ENCODE measurements at regions not wholly inside any gene's neighbourhood (a gene's known extent, or its start where the extent isn't known, plus 50 kb on each side); places are given as distances from the start of the nearest gene placed in this dataset.

DNA sequence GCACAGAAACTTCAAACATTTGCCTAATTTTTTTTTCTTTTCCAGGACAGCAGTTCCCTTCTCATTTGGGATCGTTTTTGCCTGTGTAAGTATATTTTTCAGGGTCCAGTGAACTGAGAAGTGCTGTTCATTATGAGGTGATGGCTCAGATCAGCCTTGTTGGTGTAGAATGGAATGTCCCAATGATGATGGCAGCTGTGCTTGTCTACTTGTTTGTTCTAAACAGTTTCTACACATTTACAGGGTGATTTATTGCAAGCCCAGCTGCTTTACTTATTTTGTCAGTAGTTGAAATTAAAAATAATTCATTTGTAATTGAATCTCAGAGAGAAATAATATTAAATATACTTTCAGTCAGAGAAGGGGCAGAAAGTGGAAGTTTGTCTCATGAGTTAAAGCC lies 337.6 kb upstream of the SEMA6A start:
- no peak overlapping the region for H2AFZ ChIP-seq (ENCODE audit: low read depth, low read length)
- H3K9me3 ChIP-seq (ENCODE audit: low read length): no peaks in the 10 kb centered on the region
- no peaks in the 10 kb centered on the region for H3K36me3 ChIP-seq (ENCODE audit: insufficient read depth, low read length)
- no peaks in the 10 kb centered on the region for H3K79me2 ChIP-seq (replicated peaks; ENCODE audit: insufficient read depth, low read length)
- no peak overlapping the region for H3K27ac ChIP-seq (ENCODE audit: low read length)
- H3F3A ChIP-seq (ENCODE audit: insufficient read depth, low read length, poor library complexity, severe bottlenecking): no peaks in the 10 kb centered on the region
- H3K4me3 ChIP-seq (ENCODE audit: low read length): no peak overlapping the region
- no peak overlapping the region for H3K4me2 ChIP-seq (ENCODE audit: low read length)
- H3K9me2 ChIP-seq (ENCODE audit: insufficient read depth, low read length): no peaks in the 10 kb centered on the region
- H4K20me1 ChIP-seq (ENCODE audit: insufficient read depth): no peaks in the 10 kb centered on the region
- no peak for TF ChIP-seq EZH2 (IDR thresholded peaks at IDR 0.05; ENCODE audit: borderline replicate concordance, insufficient read depth, low read length, poor library complexity, severe bottlenecking)
- TF ChIP-seq SMC3 (conservative IDR thresholded peaks at IDR 0.05; ENCODE audit: poor library complexity): no peak
- TF ChIP-seq RAD21 (conservative IDR thresholded peaks at IDR 0.05): no peak
- TF ChIP-seq EP300 (conservative IDR thresholded peaks at IDR 0.05; ENCODE audit: poor library complexity, severe bottlenecking): no peak
- TF ChIP-seq, protein P1, sequence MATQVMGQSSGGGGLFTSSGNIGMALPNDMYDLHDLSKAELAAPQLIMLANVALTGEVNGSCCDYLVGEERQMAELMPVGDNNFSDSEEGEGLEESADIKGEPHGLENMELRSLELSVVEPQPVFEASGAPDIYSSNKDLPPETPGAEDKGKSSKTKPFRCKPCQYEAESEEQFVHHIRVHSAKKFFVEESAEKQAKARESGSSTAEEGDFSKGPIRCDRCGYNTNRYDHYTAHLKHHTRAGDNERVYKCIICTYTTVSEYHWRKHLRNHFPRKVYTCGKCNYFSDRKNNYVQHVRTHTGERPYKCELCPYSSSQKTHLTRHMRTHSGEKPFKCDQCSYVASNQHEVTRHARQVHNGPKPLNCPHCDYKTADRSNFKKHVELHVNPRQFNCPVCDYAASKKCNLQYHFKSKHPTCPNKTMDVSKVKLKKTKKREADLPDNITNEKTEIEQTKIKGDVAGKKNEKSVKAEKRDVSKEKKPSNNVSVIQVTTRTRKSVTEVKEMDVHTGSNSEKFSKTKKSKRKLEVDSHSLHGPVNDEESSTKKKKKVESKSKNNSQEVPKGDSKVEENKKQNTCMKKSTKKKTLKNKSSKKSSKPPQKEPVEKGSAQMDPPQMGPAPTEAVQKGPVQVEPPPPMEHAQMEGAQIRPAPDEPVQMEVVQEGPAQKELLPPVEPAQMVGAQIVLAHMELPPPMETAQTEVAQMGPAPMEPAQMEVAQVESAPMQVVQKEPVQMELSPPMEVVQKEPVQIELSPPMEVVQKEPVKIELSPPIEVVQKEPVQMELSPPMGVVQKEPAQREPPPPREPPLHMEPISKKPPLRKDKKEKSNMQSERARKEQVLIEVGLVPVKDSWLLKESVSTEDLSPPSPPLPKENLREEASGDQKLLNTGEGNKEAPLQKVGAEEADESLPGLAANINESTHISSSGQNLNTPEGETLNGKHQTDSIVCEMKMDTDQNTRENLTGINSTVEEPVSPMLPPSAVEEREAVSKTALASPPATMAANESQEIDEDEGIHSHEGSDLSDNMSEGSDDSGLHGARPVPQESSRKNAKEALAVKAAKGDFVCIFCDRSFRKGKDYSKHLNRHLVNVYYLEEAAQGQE (IDR thresholded peaks at IDR 0.05; ENCODE audit: borderline replicate concordance): no peak
- no peak for TF ChIP-seq MXI1 (conservative IDR thresholded peaks at IDR 0.05; ENCODE audit: poor library complexity, severe bottlenecking)
- no peak overlapping the region for H3K9ac ChIP-seq (ENCODE audit: low read length)
- no peaks in the 10 kb centered on the region for H3K27me3 ChIP-seq (ENCODE audit: insufficient read depth, low read depth, low read length)

DNA sequence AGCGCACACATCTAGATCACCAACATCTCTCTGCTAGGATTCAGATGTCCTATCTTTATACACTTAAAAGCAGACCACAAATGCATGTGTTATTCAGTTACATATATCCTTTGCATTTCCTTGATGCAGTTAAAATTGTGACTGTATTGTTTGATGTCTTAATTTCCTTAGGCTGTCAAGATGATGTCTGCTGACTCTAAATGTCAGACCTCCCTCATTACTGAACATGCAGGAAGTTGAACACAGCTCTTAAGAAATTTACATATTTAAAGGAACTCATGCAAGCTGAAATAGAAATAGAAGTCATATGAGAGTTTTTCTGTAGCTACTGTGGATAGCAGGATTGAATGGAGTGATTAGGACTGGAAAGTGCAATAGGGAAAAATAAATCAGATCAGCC lies 336.5 kb upstream of the SEMA6A start:
- Histone ChIP-seq H3F3A (ENCODE audit: insufficient read depth, low read length, poor library complexity, severe bottlenecking) (no peaks in the 10 kb centered on the region), H3K9ac (ENCODE audit: low read length) (no peak overlapping the region), H3K36me3 (ENCODE audit: insufficient read depth, low read length) (no peaks in the 10 kb centered on the region), H3K27me3 (ENCODE audit: insufficient read depth, low read depth, low read length) (no peaks in the 10 kb centered on the region), H3K79me2 (replicated peaks; ENCODE audit: insufficient read depth, low read length) (no peaks in the 10 kb centered on the region), H3K9me2 (ENCODE audit: insufficient read depth, low read length) (no peaks in the 10 kb centered on the region), H3K4me3 (ENCODE audit: low read length) (no peak overlapping the region), H3K4me2 (ENCODE audit: low read length) (peak overlapping the region; percentile 0), H3K27ac (ENCODE audit: low read length) (no peak overlapping the region), H4K20me1 (ENCODE audit: insufficient read depth) (no peaks in the 10 kb centered on the region), H3K9me3 (ENCODE audit: low read length) (no peaks in the 10 kb centered on the region), H2AFZ (ENCODE audit: low read depth, low read length) (no peak overlapping the region)
- TF ChIP-seq SMC3 (conservative IDR thresholded peaks at IDR 0.05; ENCODE audit: poor library complexity) (no peak), EP300 (conservative IDR thresholded peaks at IDR 0.05; ENCODE audit: poor library complexity, severe bottlenecking) (peak; percentile 84), POLR2AphosphoS5 (IDR thresholded peaks at IDR 0.05) (peak; percentile 29), EZH2 (IDR thresholded peaks at IDR 0.05; ENCODE audit: borderline replicate concordance, insufficient read depth, low read length, poor library complexity, severe bottlenecking) (no peak)

DNA sequence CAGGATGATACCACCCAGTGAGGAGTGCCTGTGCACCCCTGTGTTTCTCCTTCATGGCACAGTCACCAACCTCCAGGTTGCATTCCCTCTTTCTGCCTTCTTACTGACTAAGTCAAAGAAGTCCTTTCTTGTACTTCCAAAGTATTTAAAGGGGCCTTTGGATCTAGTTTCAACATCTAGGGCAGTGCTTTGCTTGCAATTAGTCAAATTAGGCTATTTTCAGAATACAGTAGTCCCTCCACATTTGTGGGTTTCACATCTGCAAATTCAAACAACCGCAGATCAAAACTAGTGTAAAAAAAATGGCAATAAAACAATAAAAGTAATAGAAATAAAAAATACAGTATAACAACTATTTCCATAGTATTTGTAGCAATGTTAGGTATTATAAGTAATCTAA lies 333.9 kb upstream of the SEMA6A start:
- H3K27me3 ChIP-seq (ENCODE audit: insufficient read depth, low read depth, low read length): no peaks in the 10 kb centered on the region
- H4K20me1 ChIP-seq (ENCODE audit: insufficient read depth): no peaks in the 10 kb centered on the region
- no peak overlapping the region for H3K4me2 ChIP-seq (ENCODE audit: low read length)
- TF ChIP-seq, protein P1 (IDR thresholded peaks at IDR 0.05; ENCODE audit: borderline replicate concordance): no peak
- TF ChIP-seq, protein P2, sequence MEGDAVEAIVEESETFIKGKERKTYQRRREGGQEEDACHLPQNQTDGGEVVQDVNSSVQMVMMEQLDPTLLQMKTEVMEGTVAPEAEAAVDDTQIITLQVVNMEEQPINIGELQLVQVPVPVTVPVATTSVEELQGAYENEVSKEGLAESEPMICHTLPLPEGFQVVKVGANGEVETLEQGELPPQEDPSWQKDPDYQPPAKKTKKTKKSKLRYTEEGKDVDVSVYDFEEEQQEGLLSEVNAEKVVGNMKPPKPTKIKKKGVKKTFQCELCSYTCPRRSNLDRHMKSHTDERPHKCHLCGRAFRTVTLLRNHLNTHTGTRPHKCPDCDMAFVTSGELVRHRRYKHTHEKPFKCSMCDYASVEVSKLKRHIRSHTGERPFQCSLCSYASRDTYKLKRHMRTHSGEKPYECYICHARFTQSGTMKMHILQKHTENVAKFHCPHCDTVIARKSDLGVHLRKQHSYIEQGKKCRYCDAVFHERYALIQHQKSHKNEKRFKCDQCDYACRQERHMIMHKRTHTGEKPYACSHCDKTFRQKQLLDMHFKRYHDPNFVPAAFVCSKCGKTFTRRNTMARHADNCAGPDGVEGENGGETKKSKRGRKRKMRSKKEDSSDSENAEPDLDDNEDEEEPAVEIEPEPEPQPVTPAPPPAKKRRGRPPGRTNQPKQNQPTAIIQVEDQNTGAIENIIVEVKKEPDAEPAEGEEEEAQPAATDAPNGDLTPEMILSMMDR (IDR thresholded peaks at IDR 0.05; ENCODE audit: poor library complexity, severe bottlenecking): no peak
- no peak for TF ChIP-seq SMC3 (conservative IDR thresholded peaks at IDR 0.05; ENCODE audit: poor library complexity)
- no peak for TF ChIP-seq MXI1 (conservative IDR thresholded peaks at IDR 0.05; ENCODE audit: poor library complexity, severe bottlenecking)
- TF ChIP-seq TAF1 (IDR thresholded peaks at IDR 0.05; ENCODE audit: low read depth): no peak
- no peak for TF ChIP-seq POLR2AphosphoS5 (IDR thresholded peaks at IDR 0.05)
- no peak for TF ChIP-seq RAD21 (conservative IDR thresholded peaks at IDR 0.05)
- no peak for TF ChIP-seq EP300 (conservative IDR thresholded peaks at IDR 0.05; ENCODE audit: poor library complexity, severe bottlenecking)
- TF ChIP-seq EZH2 (IDR thresholded peaks at IDR 0.05; ENCODE audit: borderline replicate concordance, insufficient read depth, low read length, poor library complexity, severe bottlenecking): no peak
- H3K9ac ChIP-seq (ENCODE audit: low read length): no peak overlapping the region
- no peaks in the 10 kb centered on the region for H3K9me2 ChIP-seq (ENCODE audit: insufficient read depth, low read length)
- H3F3A ChIP-seq (ENCODE audit: insufficient read depth, low read length, poor library complexity, severe bottlenecking): no peaks in the 10 kb centered on the region
- no peak overlapping the region for H2AFZ ChIP-seq (ENCODE audit: low read depth, low read length)
- H3K79me2 ChIP-seq (replicated peaks; ENCODE audit: insufficient read depth, low read length): no peaks in the 10 kb centered on the region
- no peak overlapping the region for H3K27ac ChIP-seq (ENCODE audit: low read length)
- no peaks in the 10 kb centered on the region for H3K36me3 ChIP-seq (ENCODE audit: insufficient read depth, low read length)
- no peaks in the 10 kb centered on the region for H3K9me3 ChIP-seq (ENCODE audit: low read length)
- no peak overlapping the region for H3K4me3 ChIP-seq (ENCODE audit: low read length)
